ENCODE measurements at regions not wholly inside any gene's neighbourhood (a gene's known extent, or its start where the extent isn't known, plus 50 kb on each side); places are given as distances from the start of the nearest gene placed in this dataset.

DNA sequence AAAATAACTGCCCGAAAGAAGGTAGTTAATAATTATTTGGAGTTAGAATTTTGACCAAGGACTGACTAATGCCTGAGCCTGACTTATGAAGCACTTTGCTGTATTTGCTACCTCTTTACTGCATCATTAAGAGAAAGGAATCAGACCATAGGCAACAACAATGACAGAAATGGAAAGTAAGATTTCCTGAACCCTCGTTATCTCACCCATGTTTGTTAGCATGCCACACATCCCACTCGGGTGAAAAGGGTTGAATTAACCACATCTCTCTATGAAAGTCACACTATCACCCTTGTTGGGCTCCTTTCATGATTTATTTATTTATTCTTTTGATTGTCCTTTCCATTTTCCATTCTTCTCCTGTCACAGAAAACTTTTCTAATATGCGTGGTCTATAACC, 59.6 kb downstream of the OLIG3 start:
- DNase-seq, result no peak

DNA sequence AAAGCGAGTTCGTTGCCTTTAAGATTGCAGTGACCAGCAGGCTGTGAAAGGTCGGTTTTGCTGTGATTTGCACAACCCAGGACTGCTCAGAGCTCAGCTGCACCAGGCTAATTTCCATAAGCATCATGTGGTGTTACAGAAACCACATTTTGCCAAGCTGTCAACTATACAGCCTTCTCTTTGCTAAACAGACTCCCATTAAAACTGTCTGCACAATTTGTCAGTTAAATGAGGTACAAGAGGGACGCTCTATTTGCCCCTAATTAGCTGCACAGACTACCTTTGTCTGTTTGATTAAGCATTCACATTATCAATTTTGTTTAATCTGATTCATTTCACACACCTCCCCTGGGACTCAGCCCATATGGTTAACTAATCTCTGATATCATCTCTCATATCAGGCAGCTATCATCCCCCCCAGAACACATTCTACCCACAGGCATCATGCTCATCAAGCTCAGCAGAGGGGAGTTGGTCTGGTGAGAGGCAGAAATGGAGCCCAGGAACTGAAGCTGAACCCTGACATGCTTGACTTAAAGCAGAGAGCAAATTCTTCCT, 62.1 kb downstream of the OLIG3 start:
- DNase-seq, result peak; percentile 95

DNA sequence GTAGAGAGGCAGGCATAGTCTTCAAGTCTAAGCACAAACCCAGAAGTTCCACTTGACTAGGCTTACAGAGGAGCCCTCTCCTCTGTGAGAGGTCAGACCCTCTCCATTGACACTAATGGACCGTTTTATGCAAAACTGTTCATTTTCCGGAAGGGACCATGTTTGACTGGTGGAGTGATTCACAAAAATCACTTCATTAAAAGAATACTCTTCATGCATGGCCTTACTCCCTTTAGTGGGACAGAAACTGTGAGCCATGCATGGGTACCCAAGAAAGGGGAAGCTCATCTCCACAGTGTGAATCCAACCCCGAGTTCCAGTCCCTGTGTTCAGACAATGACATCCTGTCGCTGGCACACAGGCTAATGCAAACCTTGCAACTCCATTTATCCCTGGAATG, 63.2 kb downstream of the OLIG3 start:
- DNase-seq, result no peak

DNA sequence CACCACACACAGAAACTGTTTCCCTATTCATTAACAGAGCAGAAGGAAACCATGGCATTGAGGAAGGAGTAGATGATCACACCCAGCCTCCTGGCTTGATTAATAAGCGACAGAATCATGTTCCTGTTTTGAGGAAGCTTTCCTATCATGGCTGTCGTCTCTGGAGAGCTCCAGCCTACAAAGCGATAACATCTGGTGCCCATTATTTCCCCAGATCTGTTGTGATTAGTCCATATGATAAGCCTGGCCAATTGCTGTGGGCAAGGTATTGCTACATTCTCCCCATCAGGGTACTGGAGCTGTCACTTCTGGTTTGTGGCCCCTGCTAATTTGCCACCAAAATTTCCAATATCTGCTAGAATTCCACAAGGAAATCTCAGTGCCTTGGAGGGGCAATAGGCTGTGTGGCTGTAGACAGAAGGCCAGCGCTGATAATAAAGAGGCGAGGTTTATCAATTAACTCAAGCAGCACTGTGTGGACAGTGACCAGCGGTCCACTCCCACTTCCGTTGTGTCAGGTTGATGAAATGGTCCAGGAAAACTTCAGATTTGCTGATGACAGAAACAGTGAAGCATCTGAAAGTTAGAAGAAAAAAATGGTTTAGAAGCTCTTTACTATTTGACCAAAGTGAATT, 66.4 kb downstream of the OLIG3 start:
- peak; percentile 58 for DNase-seq

DNA sequence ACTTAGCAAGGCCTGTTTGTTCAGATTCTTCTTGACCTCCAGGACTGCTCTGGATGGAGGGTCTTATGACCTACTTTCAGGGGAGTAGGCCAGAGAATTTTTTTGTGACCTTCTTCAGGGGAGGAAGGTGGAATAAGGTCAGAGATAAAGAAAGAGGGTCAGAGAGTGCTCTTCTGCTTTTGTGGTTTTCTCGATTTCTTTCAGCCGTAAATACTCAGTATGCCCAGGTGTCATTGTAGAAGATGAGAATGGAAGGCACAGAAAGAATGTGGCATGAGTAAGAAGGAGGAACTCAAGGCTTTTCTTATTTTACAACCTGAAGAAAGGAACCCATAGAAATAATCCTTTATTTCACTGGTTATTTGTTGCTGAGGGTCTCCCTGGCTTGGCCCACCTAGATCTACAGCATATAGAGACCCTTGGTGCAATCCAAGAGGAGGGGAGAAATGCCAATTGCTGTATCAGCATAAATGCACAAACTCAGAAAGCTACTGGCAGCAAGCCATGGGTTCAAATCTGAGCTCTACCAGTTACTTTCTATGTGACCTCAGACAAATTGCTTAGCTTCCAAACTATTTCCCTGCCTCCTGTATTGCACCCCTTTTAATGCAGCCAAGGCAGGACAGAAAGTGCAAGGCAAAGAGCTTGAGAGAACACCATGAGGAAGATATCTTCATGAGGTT, 68.0 kb downstream of the OLIG3 start:
- no peak for DNase-seq

DNA sequence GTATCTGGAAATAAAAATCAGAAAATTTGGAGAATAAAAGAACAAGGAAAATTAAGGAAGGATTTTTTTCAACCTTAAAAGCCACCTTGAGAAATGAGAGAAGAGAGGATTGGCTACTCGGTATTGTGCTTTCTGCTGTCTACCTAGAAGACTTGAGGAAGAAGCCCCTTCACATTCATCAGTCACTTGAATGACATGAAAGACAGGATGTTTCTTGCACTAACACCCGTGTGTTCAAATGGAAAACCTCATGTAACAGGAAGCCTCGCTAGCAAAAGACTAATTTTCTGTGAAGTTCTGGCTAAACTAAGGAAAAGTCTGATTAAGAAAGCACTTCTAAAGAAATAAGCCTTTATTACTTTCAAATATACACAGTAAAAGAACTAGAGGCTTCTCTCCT, 69.9 kb downstream of the OLIG3 start:
- no peak for DNase-seq

DNA sequence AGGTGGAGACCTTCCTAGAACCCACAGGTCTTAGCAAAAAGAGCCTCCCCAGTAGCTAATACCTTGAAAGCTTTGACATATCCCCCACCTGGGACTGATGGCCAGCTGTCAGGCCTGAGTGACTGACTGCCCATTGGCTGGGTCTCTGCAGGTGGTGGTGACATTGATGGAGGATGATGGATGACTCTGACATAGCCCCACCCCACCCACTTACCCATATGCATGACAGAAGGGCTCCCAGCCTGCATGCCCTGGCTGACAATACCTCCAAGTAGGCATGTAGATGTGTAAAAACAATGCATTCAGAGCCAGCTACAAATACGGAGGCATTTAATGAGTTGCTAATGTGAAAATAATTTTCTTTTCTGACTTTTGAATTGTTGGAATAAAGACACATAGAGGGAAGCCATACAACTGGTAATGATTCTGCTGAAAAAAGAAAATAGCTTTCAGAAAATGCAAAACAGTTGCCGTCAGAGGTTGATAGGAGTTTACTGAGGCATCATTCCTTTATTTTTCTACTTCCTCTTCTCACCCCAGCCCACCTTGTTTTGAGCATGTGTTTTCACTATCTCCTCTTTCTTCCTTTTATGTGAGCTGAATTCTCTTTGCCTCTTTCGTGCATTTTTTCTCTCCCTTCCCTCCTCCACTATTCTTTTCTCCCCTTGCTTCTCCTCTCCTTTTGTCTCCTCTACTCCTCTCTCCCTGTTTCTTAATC, 70.6 kb downstream of the OLIG3 start:
- no peak for DNase-seq

DNA sequence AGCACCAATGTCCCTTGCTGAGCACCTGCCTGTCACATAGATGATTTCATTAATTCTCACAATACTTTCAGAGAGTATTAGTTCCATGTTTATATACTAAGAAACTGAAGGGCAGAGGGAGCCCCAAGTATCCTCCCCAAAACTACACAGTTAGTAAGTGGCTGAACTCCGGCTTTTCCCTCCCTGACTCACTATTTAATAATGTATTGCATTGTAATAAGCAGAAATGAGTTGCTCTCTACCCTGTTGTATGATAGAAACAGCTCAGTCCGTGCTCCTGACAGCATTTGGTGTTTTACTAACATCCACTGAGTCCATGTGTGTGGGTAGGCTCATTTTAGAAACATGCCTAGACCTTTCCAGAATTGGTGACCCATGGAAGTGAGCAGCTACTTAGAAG, 76.8 kb downstream of the OLIG3 start:
- no peak for DNase-seq

DNA sequence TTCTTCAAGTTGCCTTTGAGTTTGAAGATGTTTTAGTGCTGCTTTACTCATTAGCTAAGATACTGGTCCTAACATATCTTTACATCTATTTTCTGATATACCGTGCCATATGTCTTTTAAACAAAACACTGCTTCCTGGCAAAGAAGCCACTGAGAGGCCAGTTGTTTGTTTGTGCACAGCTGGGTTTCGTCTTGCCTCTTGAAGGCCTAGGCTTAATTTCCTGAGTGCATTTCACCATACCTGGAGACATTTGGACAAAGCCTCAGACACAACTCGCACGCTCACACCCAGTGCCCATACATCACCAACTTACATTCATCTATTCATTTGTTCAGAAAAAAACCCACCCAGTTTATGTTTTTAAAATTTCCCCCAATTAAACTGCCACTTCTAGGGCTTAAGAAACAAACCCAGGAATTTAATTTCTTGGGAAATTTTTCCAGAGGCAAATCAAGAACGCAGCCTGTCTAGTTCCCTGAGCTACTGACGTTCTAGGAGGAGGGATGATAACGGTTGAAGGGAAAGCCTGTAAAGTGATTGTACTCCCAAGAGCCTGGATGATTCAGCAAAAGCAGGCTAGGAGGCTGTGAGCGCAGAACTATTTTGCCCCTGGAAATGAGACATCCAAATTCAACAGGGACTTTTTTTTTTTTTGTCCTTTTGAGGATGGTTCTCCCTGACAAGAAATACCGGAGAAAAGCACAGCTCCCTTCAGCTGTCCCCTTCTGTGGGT, 77.7 kb downstream of the OLIG3 start:
- DNase-seq, result no peak

DNA sequence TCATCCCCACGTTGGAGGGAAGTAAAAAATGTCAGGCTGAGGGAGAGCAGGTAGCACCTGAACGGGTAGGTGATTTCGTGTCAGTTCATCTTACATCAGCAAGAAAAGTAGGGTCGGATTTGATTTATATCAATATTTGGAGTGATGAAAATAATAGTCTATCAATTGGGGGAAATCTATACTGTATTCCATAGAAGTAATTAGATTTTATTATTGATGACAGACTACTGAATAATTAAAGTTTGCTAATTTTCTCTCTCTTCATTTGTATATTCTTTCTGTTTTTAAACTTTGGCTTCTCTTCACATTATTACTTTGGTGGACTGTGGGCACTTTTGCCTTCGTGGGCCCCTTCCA, 78.4 kb downstream of the OLIG3 start:
- DNase-seq, result no peak

DNA sequence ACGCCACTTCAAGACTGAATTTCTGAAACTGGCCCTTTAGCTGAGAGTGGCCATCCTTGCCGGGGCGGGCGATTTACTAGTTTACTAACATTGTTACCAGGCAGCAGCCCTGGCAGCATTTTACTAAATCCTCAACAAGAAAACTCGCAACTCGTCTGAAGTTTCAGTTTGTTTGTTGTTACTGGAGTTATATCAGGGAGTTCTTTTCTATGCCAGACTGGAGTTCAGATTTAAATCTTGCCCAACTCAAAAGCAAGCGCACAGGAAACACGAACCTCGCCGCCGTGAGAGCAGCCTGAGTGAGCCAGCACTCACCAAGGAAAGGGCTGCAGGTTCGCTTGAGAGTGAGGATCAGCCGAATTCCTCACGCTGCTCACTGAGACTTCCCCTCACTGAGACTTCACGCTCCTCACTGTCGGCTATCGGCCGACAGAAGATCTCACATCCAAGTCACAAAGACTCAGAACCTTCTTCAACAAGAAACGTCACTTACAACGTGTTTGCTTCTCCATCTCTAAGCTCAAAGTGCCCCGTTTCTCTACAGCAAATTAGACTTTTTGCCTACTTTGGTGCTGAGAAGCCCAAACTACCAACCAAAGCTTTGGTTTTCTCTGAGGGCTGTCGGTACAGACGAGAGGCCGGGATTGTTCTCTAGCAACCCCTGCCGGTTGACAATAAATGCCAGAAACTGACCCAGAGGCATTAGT, 78.9 kb downstream of the OLIG3 start:
- DNase-seq, result no peak

DNA sequence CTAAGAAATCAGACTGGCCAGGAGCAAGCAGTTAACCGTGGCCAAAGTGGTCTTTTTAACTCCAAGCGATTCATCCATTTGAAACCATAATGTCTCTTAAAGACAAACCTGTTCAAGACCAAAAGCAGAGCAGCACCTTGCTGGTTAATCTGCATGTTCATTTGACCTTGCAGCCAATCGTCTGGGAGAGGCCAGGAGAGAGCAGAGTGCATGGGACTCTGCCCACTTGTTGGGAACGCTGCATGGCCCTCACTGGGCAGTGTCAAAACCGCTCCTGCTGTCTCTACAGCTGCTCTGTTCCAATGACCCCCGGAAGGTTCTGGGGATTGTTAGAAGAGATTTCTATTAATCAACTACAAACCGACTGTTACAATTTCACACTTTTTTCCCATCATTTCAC, 79.6 kb downstream of the OLIG3 start:
- no peak for DNase-seq

DNA sequence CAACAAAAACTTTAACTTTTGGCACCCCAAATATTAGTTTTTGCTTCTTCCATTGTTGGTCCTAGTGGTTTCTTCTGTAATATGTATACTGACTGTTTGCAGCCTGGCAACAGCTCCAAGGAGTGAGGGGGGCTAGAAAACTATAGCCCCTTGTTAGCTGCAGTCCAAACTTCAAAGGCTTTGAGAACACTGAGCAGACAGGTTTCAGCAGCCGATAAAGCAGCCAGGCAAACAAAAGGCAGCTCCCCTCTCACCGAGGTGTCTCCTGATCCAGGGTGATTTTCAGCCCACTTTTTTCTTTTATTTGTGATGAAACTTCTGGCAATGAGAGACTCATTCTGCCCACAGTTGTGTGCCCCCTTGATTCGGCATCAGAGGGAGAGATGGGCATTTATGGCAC, 80.7 kb downstream of the OLIG3 start:
- no peak for DNase-seq

DNA sequence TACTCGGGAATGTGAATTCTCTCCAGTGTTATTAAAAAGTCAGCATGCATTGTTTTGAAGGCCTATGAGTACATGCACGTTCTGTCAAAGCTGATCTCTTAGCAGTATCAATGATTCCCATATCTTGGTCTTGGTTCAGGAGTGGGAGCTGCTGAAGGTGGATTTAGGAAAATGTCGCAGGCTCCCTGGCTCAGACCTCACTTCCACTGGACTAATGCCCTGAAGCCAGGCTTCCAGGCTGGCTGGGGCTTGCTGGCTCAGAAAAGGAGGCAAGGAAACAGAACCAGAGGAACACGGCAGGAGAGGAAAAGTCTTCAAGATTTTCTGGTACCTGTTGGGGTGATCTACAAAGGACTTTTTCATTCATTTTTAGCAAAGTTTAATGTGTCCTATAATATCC, 81.6 kb downstream of the OLIG3 start:
- DNase-seq, result no peak

DNA sequence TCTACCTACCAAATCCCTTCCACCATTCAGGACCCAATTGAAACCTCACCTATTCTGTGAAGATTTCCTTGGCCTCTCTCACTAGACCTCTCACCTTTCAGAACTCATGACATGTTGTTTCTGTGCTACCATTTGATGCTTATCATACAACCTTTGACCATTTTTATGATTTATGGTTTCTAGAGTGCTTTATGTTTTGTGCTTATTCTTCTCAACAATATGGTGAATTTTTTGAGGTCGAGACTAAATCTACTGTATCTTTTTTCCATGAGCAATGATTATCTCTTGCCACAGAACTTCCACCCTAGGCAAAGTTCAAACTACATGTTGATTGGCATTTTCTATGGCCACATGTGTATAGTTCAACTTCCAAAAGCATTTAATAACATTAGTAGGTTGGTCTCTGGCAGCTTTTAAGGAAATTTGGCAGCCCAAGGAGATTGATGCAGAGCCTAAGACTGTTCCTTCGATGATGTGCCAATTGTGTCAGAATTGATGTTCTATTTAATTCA, 84.9 kb downstream of the OLIG3 start:
- DNase-seq, result no peak

DNA sequence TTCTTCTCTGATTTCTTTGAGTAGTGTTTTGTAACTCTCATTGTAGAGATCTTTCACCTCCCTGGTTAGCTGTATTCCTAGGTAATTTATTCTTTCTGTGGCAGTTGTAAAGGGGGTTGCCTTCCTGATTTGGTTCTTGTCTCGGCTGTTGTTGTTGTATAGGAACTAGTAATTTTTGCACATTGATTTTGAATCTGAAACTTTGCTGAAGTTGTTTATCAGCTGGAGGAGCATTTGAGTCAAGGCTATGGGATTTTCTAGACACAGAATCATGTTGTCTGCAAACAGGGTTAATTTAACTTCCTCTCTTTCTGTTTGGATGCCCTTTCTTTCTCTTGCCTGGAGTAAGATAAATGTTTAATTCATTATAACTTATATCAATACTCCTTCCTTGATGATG, 86.4 kb downstream of the OLIG3 start:
- no peak for DNase-seq

DNA sequence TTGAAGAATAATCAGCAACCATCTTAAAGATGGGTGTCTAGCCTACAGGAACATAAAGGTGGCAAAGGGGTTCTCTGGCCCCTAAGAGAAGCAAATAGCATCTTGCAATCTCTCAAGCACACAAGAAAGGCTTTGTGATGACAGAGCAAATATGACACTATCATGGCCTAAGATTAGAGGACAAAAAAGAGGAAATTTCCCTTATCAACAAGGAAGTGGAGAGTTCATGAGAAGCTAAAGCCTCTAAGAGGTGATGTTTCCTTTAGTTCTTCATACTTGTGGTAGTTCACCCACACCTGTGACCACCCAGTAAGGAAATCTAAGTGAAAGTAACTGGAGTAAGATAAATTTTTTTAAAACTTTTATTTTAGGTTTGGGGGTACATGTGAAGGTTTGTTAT, 88.4 kb downstream of the OLIG3 start:
- DNase-seq, result no peak

DNA sequence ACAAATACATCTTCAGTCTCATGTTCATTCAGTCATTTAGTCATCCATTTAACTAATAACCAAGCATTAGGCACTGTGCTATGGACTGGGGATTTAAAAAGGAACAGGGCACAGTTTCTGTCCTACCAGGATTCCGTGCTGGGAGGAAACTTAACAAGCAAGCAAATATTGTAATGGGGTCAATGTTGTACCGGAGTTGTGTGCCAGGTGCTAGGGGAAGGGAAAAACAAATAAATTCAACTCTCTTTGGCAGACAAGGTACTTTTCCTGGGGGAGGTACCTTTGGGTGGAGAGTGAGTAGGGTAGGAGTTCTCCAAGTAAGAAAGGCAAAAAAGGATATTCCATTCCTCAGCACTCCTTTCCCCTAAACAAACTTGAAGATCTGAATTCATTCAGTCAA, 90.3 kb downstream of the OLIG3 start:
- DNase-seq, result no peak

DNA sequence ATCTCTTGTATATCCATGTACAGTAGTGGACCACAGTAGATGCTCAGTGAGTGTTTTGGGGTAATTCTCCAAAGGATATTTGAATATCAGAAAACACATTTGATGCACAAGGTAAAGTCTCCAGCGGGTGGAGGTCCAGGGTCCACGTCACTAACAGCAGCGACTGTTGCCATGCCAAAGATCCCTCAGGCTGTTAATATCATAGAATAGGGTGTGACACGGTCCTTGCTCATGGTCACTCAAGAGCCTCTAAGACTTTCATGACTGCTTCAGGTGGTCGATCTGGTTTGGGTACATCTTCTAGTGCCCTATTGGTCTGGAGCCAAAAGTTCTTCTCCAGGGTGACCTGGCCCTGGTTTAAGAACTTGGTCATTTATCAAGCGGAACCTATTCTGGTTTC, 90.8 kb downstream of the OLIG3 start:
- DNase-seq, result no peak

DNA sequence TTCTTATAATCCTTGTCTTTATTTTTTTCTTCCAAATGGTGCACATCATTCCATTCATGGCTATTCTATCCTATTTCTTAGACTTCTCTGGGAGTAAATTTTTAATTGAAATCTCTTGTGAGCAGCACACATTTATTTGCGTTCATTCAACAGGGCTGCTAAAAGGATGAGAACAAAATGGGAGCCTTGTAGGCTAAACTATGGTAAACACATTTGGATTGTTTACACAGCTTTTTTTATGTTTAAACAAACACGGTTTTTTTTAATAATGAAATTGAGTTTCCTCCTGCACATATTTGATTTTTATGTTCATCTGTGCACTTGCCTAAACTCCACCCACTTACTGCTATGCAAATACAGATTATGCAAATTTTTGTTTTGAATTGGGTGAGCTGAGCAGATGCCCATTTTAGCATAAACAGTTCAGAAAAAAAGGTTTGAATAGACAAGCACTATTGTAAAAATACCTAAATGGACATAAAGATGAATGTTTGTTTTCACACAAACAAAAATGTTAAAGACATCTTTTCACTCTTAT, 92.0 kb downstream of the OLIG3 start:
- peak; percentile 39 for DNase-seq

DNA sequence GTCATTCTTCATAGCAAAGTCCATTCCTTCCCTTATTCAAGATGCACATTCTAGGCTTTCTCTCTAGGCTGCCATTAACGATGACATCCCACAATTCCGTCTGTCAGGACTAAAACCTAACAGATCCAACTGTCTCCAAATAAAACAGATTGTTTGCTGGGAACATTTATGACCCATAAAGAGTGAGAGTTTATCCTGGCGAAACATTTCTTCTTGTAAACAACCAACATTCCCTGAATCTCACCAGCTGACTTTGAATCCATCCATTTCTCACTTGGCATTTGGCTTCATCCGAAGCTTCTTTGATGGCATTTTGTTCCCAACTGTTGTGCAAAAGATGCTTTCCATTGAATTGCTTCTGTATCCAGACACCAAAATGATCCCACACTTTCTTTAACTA, 93.1 kb downstream of the OLIG3 start:
- no peak for DNase-seq

DNA sequence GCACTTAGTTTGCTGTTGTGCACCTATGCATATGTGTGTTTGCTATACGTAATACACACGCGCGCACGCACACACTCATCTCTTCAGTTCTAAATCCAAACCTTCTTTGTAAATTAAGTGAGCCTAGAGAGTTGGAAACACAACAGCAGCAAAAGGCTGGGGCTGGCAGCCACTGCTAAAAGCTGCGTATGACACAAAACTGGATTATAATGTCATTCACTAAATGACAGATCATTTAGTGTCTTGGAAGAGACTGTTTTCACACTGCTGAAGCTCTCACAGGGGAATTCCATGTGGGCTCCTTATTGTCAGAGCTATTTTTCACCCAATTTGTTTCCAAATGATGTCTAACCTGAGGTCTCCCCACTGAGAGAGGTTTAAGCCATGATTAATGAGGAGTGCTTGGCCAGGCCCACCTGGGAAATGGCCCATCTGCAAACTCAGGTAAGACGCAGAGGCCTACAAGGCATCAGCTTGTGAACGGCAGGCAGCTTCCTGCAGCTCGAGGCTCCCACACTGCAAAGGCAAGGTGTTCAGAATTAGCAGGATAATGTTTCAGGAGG, 94.2 kb downstream of the OLIG3 start:
- DNase-seq, result no peak

Measured in DMS 273 treated with DMSO at 0.1 percent for 48 hours (cell line).